ENCODE measurements at regions not wholly inside any gene's neighbourhood (a gene's known extent, or its start where the extent isn't known, plus 50 kb on each side); places are given as distances from the start of the nearest gene placed in this dataset.

- TF ChIP-seq, protein P1, sequence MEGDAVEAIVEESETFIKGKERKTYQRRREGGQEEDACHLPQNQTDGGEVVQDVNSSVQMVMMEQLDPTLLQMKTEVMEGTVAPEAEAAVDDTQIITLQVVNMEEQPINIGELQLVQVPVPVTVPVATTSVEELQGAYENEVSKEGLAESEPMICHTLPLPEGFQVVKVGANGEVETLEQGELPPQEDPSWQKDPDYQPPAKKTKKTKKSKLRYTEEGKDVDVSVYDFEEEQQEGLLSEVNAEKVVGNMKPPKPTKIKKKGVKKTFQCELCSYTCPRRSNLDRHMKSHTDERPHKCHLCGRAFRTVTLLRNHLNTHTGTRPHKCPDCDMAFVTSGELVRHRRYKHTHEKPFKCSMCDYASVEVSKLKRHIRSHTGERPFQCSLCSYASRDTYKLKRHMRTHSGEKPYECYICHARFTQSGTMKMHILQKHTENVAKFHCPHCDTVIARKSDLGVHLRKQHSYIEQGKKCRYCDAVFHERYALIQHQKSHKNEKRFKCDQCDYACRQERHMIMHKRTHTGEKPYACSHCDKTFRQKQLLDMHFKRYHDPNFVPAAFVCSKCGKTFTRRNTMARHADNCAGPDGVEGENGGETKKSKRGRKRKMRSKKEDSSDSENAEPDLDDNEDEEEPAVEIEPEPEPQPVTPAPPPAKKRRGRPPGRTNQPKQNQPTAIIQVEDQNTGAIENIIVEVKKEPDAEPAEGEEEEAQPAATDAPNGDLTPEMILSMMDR (IDR thresholded peaks at IDR 0.05) = no peak
- TF ChIP-seq POLR2A (IDR thresholded peaks at IDR 0.05) = no peak
Measured at GRCh38 chr4:11497212-11497806, 68.6 kb upstream of the HS3ST1 start.
